ENCODE measurements at regions not wholly inside any gene's neighbourhood (a gene's known extent, or its start where the extent isn't known, plus 50 kb on each side); places are given as distances from the start of the nearest gene placed in this dataset.
"Not testable (repeated sequence)": the region's sequence is repeated elsewhere in the genome, so short reads cannot be mapped to it uniquely, and the experiment has no call there.

- no peak for DNase-seq
These were observed 253.8 kb downstream of the TTC8 start for GRCh38 chr14:89078021-89078795.

DNA sequence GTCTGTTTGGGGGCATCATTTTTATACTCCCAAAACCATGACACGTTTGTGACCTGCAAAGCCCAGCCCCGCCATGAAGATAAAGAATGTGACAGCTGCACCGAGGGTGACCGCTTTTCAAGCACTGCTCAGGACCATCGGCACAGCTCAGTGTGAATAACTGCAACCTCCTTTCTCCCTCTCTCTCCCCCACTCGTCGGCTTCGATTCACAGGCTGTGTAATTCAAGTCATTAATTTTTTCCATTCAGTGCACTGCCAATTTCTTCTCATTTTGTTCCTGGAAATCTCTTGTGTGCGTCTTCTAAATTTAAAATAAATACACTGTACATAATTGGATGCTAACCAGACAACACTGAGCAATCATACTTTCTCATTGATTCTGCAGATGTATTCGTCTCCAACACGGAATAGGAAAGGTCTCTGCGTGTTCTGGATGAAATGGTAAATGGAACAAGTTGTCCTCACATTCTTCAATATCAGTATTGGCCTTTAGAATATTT, 260.8 kb downstream of the TTC8 start:
- DNase-seq, result no peak

- no peak for DNase-seq
These were observed 261.4 kb downstream of the TTC8 start for GRCh38 chr14:89085737-89086382.

DNA sequence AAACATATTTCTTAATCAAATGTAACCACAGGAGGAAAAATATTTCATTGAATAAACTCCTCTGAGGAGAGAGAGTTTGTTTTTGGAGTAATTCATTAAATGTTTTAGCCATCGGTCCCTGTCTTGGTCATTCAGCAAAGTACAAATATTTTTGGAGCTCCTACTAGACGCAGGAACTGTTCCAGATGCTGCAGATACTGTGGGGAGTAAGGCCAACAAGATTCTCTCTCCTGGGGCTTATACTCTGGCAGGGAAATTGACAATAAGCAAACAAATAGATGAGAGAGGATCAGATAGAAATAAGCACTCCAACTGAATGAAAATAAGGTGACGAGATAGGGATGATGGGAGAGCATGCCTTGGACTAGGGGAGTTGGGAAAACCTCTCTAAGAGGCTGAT, 264.1 kb downstream of the TTC8 start:
- DNase-seq, result no peak

GRCh38 chr14:89089330-89089729, 264.9 kb downstream of the TTC8 start:
- no peak for DNase-seq

GRCh38 chr14:89091781-89092180, 267.3 kb downstream of the TTC8 start:
- no peak for DNase-seq

DNA sequence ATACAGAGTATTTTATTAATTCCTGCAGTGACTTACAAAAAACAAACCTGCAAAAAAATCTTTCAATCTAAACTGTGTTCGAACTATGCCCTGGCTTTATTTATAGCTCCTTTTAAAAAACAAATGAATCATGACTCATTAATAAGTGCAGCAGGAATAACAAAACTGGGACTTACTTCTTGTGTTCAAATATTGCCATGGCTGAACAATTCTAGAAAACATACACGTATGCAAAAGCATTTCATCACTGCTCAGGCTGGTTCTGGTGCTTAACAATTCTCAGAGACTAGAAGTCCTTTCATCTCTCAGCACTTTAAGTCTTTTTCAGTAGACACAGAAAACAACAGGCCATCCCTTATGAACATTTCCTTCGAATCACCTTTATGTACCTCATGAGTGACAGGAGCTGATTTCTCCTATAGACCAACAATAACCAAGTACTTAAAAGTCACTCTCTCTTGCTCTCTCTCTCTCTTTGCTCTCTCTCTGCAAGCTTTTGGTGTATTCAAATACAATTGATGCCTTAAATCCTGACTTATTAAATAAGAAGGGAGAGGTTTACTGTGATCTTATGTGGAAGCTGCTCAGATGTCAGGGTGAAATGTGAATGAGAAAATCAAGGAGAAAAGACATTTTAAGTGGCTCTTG, 268.8 kb downstream of the TTC8 start:
- no peak for DNase-seq

- DNase-seq, result no peak
These were observed 270.6 kb downstream of the TTC8 start for GRCh38 chr14:89095036-89095435.

- DNase-seq, result no peak
These were observed 272.5 kb downstream of the TTC8 start for GRCh38 chr14:89096946-89097345.

DNA sequence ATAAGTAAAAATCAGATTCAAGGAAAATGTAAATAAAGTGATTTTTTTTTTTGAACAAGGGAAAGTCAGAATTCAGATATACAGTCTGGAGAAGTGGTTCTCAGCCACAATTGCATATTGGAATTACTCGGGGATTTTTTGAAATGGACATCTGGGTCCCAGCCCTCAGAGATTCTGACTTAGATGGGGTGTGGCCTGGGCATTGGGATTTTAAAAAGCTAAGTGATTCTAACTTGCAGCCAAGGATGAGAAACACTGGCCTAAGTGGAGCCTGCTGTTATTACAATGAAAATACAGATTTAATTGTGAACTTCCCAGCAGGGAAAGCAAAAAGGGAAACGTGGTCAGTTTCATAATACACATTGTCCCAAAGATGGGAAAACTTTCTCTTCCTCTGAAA, 273.8 kb downstream of the TTC8 start:
- DNase-seq, result no peak

DNA sequence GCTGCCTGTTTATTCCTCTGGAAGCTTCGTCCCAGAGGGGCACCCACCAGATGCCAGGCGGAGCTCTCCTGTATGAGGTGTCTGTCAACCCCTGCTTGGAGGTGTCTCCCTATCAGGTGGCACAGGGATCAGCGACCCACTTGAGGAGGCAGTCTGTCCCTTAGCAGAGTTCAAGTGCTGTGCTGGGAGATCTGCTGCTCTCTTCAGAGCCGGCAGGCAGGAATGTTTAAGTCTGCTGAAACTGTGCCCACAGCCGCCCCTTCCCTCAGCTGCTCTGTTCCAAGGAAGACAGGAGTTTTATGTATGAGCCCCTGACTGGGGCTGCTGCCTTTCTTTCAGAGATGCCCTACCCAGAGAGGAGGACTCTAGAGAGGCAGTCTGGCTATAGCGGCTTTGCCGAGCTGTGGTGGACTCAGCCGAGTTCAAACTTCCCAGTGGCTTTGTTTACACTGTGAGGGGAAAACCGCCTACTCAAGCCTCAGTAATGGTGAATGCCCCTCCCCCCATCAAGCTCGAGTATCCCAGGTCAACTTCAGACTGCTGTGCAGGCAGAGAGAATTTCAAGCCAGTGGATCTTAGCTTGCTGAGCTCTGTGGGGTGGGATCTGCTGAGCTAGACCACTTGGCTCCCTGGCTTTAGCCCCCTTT, 279.8 kb downstream of the TTC8 start:
- not testable (repeated sequence) for DNase-seq

- DNase-seq, result not testable (repeated sequence)
These were observed 280.4 kb downstream of the TTC8 start for GRCh38 chr14:89104861-89105260.
